NCI-H2029 (cell line): ENCODE measurements at regions not wholly inside any gene's neighbourhood (a gene's known extent, or its start where the extent isn't known, plus 50 kb on each side); places are given as distances from the start of the nearest gene placed in this dataset.

ENCODE experiments used
- DNase-seq: peaks from one replicate; lab custom pipeline; 2025; lab: John Stamatoyannopoulos, UW

- no peak for DNase-seq
These were observed 1174.2 kb upstream of the C9orf72 start for GRCh38 chr9:28747351-28747985.

GRCh38 chr9:28750136-28750535 lies 1176.9 kb upstream of the C9orf72 start:
- no peak for DNase-seq

GRCh38 chr9:28758341-28758740 lies 1185.1 kb upstream of the C9orf72 start:
- no peak for DNase-seq

GRCh38 chr9:28758971-28759370 lies 1185.7 kb upstream of the C9orf72 start:
- DNase-seq, result no peak

- DNase-seq, result no peak
These were observed 1188.9 kb upstream of the C9orf72 start for GRCh38 chr9:28762167-28762566.

- no peak for DNase-seq
These were observed 1191.3 kb upstream of the C9orf72 start for GRCh38 chr9:28764532-28764931.

- DNase-seq, result no peak
These were observed 1196.9 kb upstream of the C9orf72 start for GRCh38 chr9:28770226-28770625.

- DNase-seq, result no peak
These were observed 1197.5 kb upstream of the C9orf72 start for GRCh38 chr9:28770827-28771226.

- peak; percentile 41 for DNase-seq
These were observed 1201.4 kb upstream of the C9orf72 start for GRCh38 chr9:28774433-28775235.

GRCh38 chr9:28779243-28779642 lies 1206.0 kb upstream of the C9orf72 start:
- no peak for DNase-seq

GRCh38 chr9:28781481-28781880 lies 1208.2 kb upstream of the C9orf72 start:
- DNase-seq, result peak; percentile 31

GRCh38 chr9:28782630-28783029 lies 1209.3 kb upstream of the C9orf72 start:
- DNase-seq, result no peak

GRCh38 chr9:28792716-28793115 lies 1219.4 kb upstream of the C9orf72 start:
- DNase-seq, result no peak

- DNase-seq, result no peak
These were observed 1226.6 kb upstream of the C9orf72 start for GRCh38 chr9:28799876-28800275.

- no peak for DNase-seq
These were observed 1228.0 kb upstream of the C9orf72 start for GRCh38 chr9:28801144-28801799.

- DNase-seq, result no peak
These were observed 1231.9 kb upstream of the C9orf72 start for GRCh38 chr9:28805197-28805596.

GRCh38 chr9:28808042-28808441 lies 1234.8 kb upstream of the C9orf72 start:
- no peak for DNase-seq

- DNase-seq, result no peak
These were observed 1237.3 kb upstream of the C9orf72 start for GRCh38 chr9:28810388-28811075.

GRCh38 chr9:28820741-28821140 lies 1247.5 kb upstream of the C9orf72 start:
- DNase-seq, result no peak

GRCh38 chr9:28821240-28821639 lies 1248.0 kb upstream of the C9orf72 start:
- DNase-seq, result no peak

- DNase-seq, result no peak
These were observed 1251.2 kb upstream of the C9orf72 start for GRCh38 chr9:28824432-28824963.

GRCh38 chr9:28832168-28832770 lies 1259.0 kb upstream of the C9orf72 start:
- no peak for DNase-seq
